A673 (cell line): ENCODE measurements at regions not wholly inside any gene's neighbourhood (a gene's known extent, or its start where the extent isn't known, plus 50 kb on each side); places are given as distances from the start of the nearest gene placed in this dataset.

Experiments used
- CTCF ChIP-seq: fragments of 300-800, 200-600 bp; sonication (generic); conservative IDR thresholded peaks from 2 replicates; pipeline ENCODE4 v1.5.1; 2017; ENCODE audit warnings: low read depth, mild to moderate bottlenecking, antibody characterized with exemption, low read length, moderate library complexity, mixed read lengths
- EZH2 ChIP-seq: fragments of 200-600 bp; sonication (generic); IDR thresholded peaks from 2 replicates; pipeline ENCODE4 v1.6.1; 2017; ENCODE audit warnings: borderline replicate concordance, low read depth, mild to moderate bottlenecking, mixed read lengths, antibody characterized with exemption, low read length; ENCODE audit not compliant: poor library complexity, severe bottlenecking

DNA sequence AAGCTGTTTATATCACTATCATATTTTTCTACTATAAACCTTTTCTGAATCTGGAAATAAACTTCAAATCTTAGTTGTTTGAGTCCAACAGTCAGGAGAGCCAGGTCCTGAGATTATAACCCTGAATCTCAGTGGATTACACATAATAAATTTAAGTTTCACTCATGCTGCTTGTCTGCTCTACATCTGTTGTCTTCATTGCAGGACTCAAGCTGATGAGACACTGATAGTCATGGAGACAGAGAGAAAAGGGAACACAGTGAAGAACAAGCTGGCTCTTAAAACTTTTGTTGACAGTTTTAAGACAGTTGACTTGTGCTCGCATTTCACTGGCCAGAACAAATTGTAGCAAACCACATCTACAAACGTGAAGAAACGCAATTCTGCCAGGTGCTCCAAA, 327.0 kb upstream of the CTSO start:
- no peak for TF ChIP-seq CTCF
- no peak for TF ChIP-seq EZH2
